DND-41 (cell line): ENCODE measurements at regions not wholly inside any gene's neighbourhood (a gene's known extent, or its start where the extent isn't known, plus 50 kb on each side); places are given as distances from the start of the nearest gene placed in this dataset.

ENCODE experiments used
- ATAC-seq: fragments of 200-7000 bp; cut with Tn5 transposase; 3 replicates; pipeline ENCODE4 v1.9.1; 2021; ENCODE audit warnings: low read depth; ENCODE audit not compliant: insufficient read depth
- DNase-seq: peaks from one replicate; pipeline ENCODE4 v3.0.0-alpha.2; 2020
- H2AFZ ChIP-seq: 2 replicates; pipeline ENCODE4 v1.6.0; 2012; ENCODE audit warnings: low read depth, low read length
- H3K27ac ChIP-seq: 2 replicates; pipeline ENCODE4 v1.5.1; 2012; ENCODE audit warnings: low read length, inconsistent platforms
- H3K27me3 ChIP-seq: fragments of 200-600 bp; sonication (generic); 2 replicates; pipeline ENCODE4 v1.6.0; 2012; ENCODE audit warnings: low read length, mild to moderate bottlenecking, inconsistent platforms; ENCODE audit not compliant: insufficient read depth, poor library complexity
- H3K36me3 ChIP-seq: 2 replicates; pipeline ENCODE4 v1.5.1; 2012; ENCODE audit warnings: low read length, inconsistent platforms; ENCODE audit not compliant: insufficient read depth
- H3K4me1 ChIP-seq: 2 replicates; pipeline ENCODE4 v1.5.1; 2012; ENCODE audit warnings: mild to moderate bottlenecking, low read length; ENCODE audit not compliant: insufficient read depth
- H3K4me2 ChIP-seq: 2 replicates; pipeline ENCODE4 v1.6.0; 2012; ENCODE audit warnings: mild to moderate bottlenecking, moderate library complexity, low read length, inconsistent platforms; ENCODE audit not compliant: insufficient read depth
- H3K4me3 ChIP-seq, 2 experiments: fragments of 200-600 bp in 1 of 2; shearing (Covaris generic) in 1 of 2; 2 replicates each; pipeline ENCODE4 v1.5.1; 2012 to 2016; ENCODE audit warnings: inconsistent platforms in 2 of 2, low read length in 2 of 2, mild to moderate bottlenecking in 2 of 2, low read depth in 1 of 2, moderate library complexity in 1 of 2
- H3K79me2 ChIP-seq: 2 replicates; pipeline ENCODE4 v1.6.0; 2012; ENCODE audit warnings: low read length, inconsistent platforms; ENCODE audit not compliant: insufficient read depth
- H3K9ac ChIP-seq: 2 replicates; pipeline ENCODE4 v1.6.0; 2012; ENCODE audit warnings: low read depth, mild to moderate bottlenecking, inconsistent platforms, low read length, moderate library complexity
- H3K9me3 ChIP-seq: 2 replicates; pipeline ENCODE4 v1.5.1; 2012; ENCODE audit warnings: low read length, moderate library complexity, mild to moderate bottlenecking, inconsistent platforms; ENCODE audit not compliant: insufficient read depth, severe bottlenecking
- H4K20me1 ChIP-seq: 2 replicates; pipeline ENCODE4 v1.6.0; 2012; ENCODE audit warnings: low read length; ENCODE audit not compliant: insufficient read depth
- CTCF ChIP-seq: IDR thresholded peaks from 2 replicates; pipeline ENCODE4 v1.5.1; 2012; ENCODE audit warnings: borderline replicate concordance, low read length, moderate library complexity, mild to moderate bottlenecking; ENCODE audit not compliant: poor library complexity, severe bottlenecking; ENCODE audit errors: extremely low read depth
- EZH2 ChIP-seq: IDR thresholded peaks from 3 replicates; pipeline ENCODE4 v1.6.1; 2012; ENCODE audit warnings: borderline replicate concordance, low read depth, mild to moderate bottlenecking, moderate library complexity, low read length, inconsistent platforms; ENCODE audit not compliant: severe bottlenecking

- Histone ChIP-seq H3K79me2 (no peaks in the 10 kb centered on the region), H3K9ac (no peak overlapping the region), H2AFZ (no peak overlapping the region), H3K36me3 (no peaks in the 10 kb centered on the region), H3K4me1 (no peaks in the 10 kb centered on the region), H3K27ac (no peak overlapping the region), H3K4me3 (no peak overlapping the region), H3K9me3 (no peaks in the 10 kb centered on the region), H4K20me1 (no peaks in the 10 kb centered on the region), H3K4me2 (no peak overlapping the region), H3K27me3 (no peaks in the 10 kb centered on the region)
- DNase-seq (no peak), ATAC-seq (no peak)
- no peak for TF ChIP-seq CTCF
- no peak for TF ChIP-seq EZH2
These were observed 493.0 kb upstream of the WWC1 start for GRCh38 chr5:167798448-167798847.

- Histone ChIP-seq H3K9ac (no peak overlapping the region), H3K79me2 (no peaks in the 10 kb centered on the region), H3K9me3 (no peaks in the 10 kb centered on the region), H3K27ac (no peak overlapping the region), H3K4me1 (no peaks in the 10 kb centered on the region), H3K36me3 (no peaks in the 10 kb centered on the region), H3K4me2 (no peak overlapping the region), H3K4me3 (no peak overlapping the region), H4K20me1 (no peaks in the 10 kb centered on the region), H2AFZ (no peak overlapping the region), H3K27me3 (no peaks in the 10 kb centered on the region)
- no peak for DNase-seq
- TF ChIP-seq EZH2 (no peak), CTCF (no peak)
- ATAC-seq = no peak
These were observed 491.0 kb upstream of the WWC1 start for GRCh38 chr5:167800427-167800826.

- no peak overlapping the region for H3K4me3 ChIP-seq
- H3K9ac ChIP-seq = no peak overlapping the region
- no peak overlapping the region for H3K4me2 ChIP-seq
- DNase-seq (no peak), ATAC-seq (no peak)
- no peaks in the 10 kb centered on the region for H3K9me3 ChIP-seq
- TF ChIP-seq EZH2 = no peak
- TF ChIP-seq CTCF = no peak
- H3K27ac ChIP-seq = no peak overlapping the region
- H4K20me1 ChIP-seq = no peaks in the 10 kb centered on the region
- no peaks in the 10 kb centered on the region for H3K36me3 ChIP-seq
- no peaks in the 10 kb centered on the region for H3K79me2 ChIP-seq
- H3K4me1 ChIP-seq = no peaks in the 10 kb centered on the region
- H3K27me3 ChIP-seq = no peaks in the 10 kb centered on the region
- H2AFZ ChIP-seq = no peak overlapping the region
These were observed 489.4 kb upstream of the WWC1 start for GRCh38 chr5:167801999-167802398.

GRCh38 chr5:167802755-167803431 is 488.6 kb upstream of the WWC1 start:
- H3K4me3 ChIP-seq = no peak overlapping the region
- H3K36me3 ChIP-seq = no peaks in the 10 kb centered on the region
- H3K9me3 ChIP-seq = no peaks in the 10 kb centered on the region
- ATAC-seq (no peak), DNase-seq (no peak)
- no peak overlapping the region for H2AFZ ChIP-seq
- no peaks in the 10 kb centered on the region for H4K20me1 ChIP-seq
- no peaks in the 10 kb centered on the region for H3K27me3 ChIP-seq
- no peaks in the 10 kb centered on the region for H3K79me2 ChIP-seq
- H3K9ac ChIP-seq = no peak overlapping the region
- H3K4me2 ChIP-seq = no peak overlapping the region
- no peak for TF ChIP-seq EZH2
- no peak for TF ChIP-seq CTCF
- no peak overlapping the region for H3K27ac ChIP-seq
- no peaks in the 10 kb centered on the region for H3K4me1 ChIP-seq
